Motor neuron (in vitro differentiated cells): ENCODE measurements at regions not wholly inside any gene's neighbourhood (a gene's known extent, or its start where the extent isn't known, plus 50 kb on each side); places are given as distances from the start of the nearest gene placed in this dataset.
A peak's percentile ranks its signal among the peaks of the same experiment; 100 is the strongest.
"Not testable (repeated sequence)": the region's sequence is repeated elsewhere in the genome, so short reads cannot be mapped to it uniquely, and the experiment has no call there.

Experiments used
- ATAC-seq, 8 experiments: fragments of 200-7000 bp; cut with Tn5 transposase; replicated peaks in 6 of 8; 2 replicates each; pipeline ENCODE4 v1.8.0; 2021; ENCODE audit warnings: mild to moderate bottlenecking in 8 of 8, moderate library complexity in 8 of 8
- H3K27ac ChIP-seq, 2 donors: fragments of 250-450 bp; sonication (Bioruptor Pico); 2 replicates each; pipeline ENCODE4 v1.9.0; 2021; ENCODE audit warnings: antibody characterized with exemption in 2 of 2, mild to moderate bottlenecking in 2 of 2, moderate library complexity in 1 of 2
- H3K4me1 ChIP-seq, 2 donors: fragments of 250-450 bp; sonication (Bioruptor Pico); replicated peaks in 1 of 2; 2 replicates each; pipeline ENCODE4 v1.6.1; 2021; ENCODE audit warnings: antibody characterized with exemption in 2 of 2, mild to moderate bottlenecking in 2 of 2, moderate library complexity in 1 of 2
- H3K4me3 ChIP-seq, 5 donors: fragments of 250-450 bp; sonication (Bioruptor Pico); 2 replicates each; pipeline ENCODE4 v1.9.0; 2021; ENCODE audit warnings: antibody characterized with exemption in 5 of 5, mild to moderate bottlenecking in 5 of 5, moderate library complexity in 4 of 5
- WGBS, 10 experiments: fragments of 450-650 bp; shearing (Covaris generic); methylation state at CpG; one replicate each; pipeline ENCODE4 v1.0.0; 2022; 5-methylcytosine and 5-hydroxymethylcytosine counted together
- in situ Hi-C, 9 experiments: fragments of 400-800 bp; cut with MboI; loops; one replicate each; pipeline ENCODE4 v1.15.0; 2021; ENCODE audit warnings: low sequenced_read_pairs in 9 of 9, low pct_unique_long_range_greater_than_20kb in 2 of 9; ENCODE audit not compliant: unreplicated experiment in 9 of 9

GRCh38 chr12:58419196-58419760, 477.9 kb downstream of the ATP23 start:
- H3K4me3 ChIP-seq = no peak overlapping the region
- H3K4me1 ChIP-seq = peaks cover 19 to 20% of the 10 kb centered on the region in 2 donors
- no peak overlapping the region for H3K27ac ChIP-seq
- 86 to 100% (median 99%) methylated on average over 1 to 7 of the region's 13 CpGs; no CpG with 5 or more reads in 2 of the 10 experiments for WGBS, 10 experiments
- no peak for ATAC-seq
- in situ Hi-C loops = no loop called here

GRCh38 chr12:58419905-58420304, 478.5 kb downstream of the ATP23 start:
- Histone ChIP-seq H3K27ac (no peak overlapping the region), H3K4me1 (peaks cover 22 to 26% of the 10 kb centered on the region in 2 donors), H3K4me3 (no peak overlapping the region)
- peak in 1 of 8 experiments; percentile 15 for ATAC-seq
- 11 to 100% (median 63%) methylated on average over 1 of the region's 1 CpG for WGBS, 10 experiments
- in situ Hi-C loops = no loop called here

- Histone ChIP-seq H3K4me3 (no peak overlapping the region), H3K4me1 (peaks cover 24 to 30% of the 10 kb centered on the region in 2 donors), H3K27ac (no peak overlapping the region)
- in situ Hi-C loops = no loop called here
- WGBS, 10 experiments = 10 to 100% (median 81%) methylated on average over 1 to 4 of the region's 4 CpGs
- peak in 2 of 8 experiments; percentile 43 to 67 for ATAC-seq
Measured at GRCh38 chr12:58420503-58420902, 479.1 kb downstream of the ATP23 start.

GRCh38 chr12:58421990-58422389, 480.6 kb downstream of the ATP23 start:
- H3K4me1 ChIP-seq = peaks cover 33 to 39% of the 10 kb centered on the region in 2 donors
- no peak overlapping the region for H3K27ac ChIP-seq
- ATAC-seq = no peak
- in situ Hi-C loops = no loop called here
- WGBS, 10 experiments = 60 to 100% (median 92%) methylated on average over 1 to 3 of the region's 3 CpGs; no CpG with 5 or more reads in 1 of the 10 experiments
- H3K4me3 ChIP-seq = no peak overlapping the region

DNA sequence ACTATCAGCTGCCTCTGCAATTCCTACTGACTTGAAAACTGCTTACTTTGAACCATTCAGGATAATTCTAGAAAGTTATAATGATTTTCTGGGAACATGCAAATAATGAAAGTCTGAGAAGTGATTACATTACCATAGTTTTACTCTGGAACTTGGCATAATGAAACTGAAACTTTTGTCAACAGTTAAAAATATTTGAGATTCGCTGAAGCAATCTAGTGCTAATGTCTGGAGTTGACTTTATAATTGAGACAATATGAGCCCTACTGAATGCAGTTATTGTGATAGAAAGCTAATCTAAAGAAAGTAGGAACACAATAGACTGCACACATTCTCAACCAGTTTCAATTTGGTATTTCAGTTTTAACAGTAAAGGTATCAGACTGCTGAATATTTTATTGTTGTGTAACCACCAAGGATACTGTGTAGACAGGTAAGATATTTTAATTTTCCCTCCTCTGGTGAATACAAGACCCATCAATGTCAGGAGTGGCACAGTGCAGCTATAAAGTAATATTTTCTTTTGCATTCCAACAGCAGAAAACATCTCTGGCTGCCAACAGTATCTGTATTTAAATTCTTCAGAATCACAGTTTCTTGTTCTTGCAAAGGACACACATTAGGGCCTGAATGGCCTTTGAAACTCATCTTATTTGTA, 483.5 kb downstream of the ATP23 start:
- in situ Hi-C loops = no loop called here
- H3K4me1 ChIP-seq = peaks cover 33 to 39% of the 10 kb centered on the region in 2 donors
- H3K4me3 ChIP-seq = no peak overlapping the region
- peak in 6 of 8 experiments; percentile 1 to 23 (median 4) for ATAC-seq
- H3K27ac ChIP-seq = peak overlapping the region; percentile 78 to 87
- 0 to 71% (median 17%) methylated on average over 1 of the region's 1 CpG; no CpG with 5 or more reads in 1 of the 10 experiments for WGBS, 10 experiments

- peak; percentile 82 to 99 (median 88) for ATAC-seq
- in situ Hi-C loops = no loop called here
- peak overlapping the region; percentile 79 to 89 for H3K27ac ChIP-seq
- no peak overlapping the region for H3K4me3 ChIP-seq
- WGBS, 10 experiments = 0 to 13% (median 0%) methylated on average over 1 to 6 of the region's 6 CpGs; no CpG with 5 or more reads in 1 of the 10 experiments
- peaks cover 33 to 39% of the 10 kb centered on the region in 2 donors for H3K4me1 ChIP-seq
Measured at GRCh38 chr12:58425481-58426392, 484.4 kb downstream of the ATP23 start.

DNA sequence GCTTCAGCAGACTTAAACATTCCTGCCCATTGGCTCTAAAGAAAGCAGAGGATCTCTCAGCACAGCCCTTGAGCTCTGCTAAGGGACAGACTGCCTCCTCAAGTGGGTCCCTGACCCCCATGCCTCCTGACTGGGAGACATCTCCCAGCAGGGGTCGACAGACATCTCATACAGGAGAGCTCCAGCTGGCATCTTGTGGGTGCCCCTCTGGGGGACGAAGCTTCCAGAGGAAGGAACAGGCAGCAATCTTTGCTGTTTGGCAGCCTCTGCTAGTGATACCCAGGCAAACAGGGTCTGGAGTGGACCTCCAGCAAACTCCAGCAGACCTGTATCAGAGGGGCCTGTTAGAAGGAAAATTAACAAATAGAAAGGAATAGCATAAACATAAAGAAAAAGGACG, 485.1 kb downstream of the ATP23 start:
- Histone ChIP-seq H3K4me1 (peaks cover 33 to 39% of the 10 kb centered on the region in 2 donors), H3K27ac (peak overlapping the region; percentile 79 to 89)
- WGBS, 10 experiments = 80 to 100% (median 90%) methylated on average over 1 to 3 of the region's 3 CpGs; no CpG with 5 or more reads in 3 of the 10 experiments
- in situ Hi-C loops, H3K4me3 ChIP-seq: not testable (repeated sequence)
- peak in 1 of 8 experiments; percentile 22 for ATAC-seq

DNA sequence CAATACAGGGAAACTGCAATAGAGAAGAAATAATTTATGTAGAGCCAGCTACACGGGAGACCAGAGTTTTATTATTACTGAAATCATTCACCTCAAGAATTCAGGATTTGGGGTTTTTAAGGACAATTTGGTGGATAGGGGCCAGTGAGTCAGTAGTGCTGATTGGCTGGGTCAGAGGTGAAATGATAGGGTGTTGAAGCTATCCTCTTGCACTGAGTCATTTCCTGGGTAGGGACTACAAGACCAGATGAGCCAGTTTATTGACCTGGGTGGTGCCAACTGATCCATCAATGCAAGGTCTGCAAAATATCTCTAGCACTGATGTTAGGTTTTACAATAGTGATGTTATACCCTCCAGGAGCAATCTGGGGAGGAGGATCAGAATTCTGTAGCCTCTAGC, 486.3 kb downstream of the LRIG3 start:
- no peaks in the 10 kb centered on the region for H3K4me1 ChIP-seq
- H3K27ac ChIP-seq = no peak overlapping the region
- WGBS, 10 experiments = 80% methylated on average over 1 of the region's 1 CpG; no CpG with 5 or more reads in 9 of the 10 experiments
- in situ Hi-C loops = no loop called here
- ATAC-seq = peak in 2 of 8 experiments; percentile 63 to 74
- no peak overlapping the region for H3K4me3 ChIP-seq

DNA sequence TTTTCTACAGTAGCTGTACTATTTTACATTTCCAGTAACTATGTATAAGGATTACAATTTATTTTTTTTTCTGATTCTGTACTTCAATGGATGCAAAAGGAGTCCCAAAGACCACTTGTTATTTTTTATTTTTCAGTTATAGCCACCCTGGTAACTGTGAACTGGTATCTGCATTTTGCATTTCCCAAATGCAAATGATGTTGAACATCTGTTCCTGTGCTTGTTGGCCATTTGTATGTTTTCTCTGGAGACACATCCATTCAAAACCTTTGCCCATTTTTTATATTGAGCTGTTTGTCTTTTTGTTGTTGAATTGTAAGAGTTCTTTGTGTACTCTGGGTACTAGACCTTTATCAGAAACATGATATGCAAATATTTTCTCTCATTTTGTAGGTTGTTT, 485.6 kb downstream of the LRIG3 start:
- in situ Hi-C loops = no loop called here
- ATAC-seq = peak in 6 of 8 experiments; percentile 26 to 91 (median 59)

GRCh38 chr12:58435647-58436046, 484.7 kb downstream of the LRIG3 start:
- Histone ChIP-seq H3K27ac (no peak overlapping the region), H3K4me1 (no peaks in the 10 kb centered on the region), H3K4me3 (no peak overlapping the region)
- no peak for ATAC-seq
- WGBS, 10 experiments = 79 to 100% (median 98%) methylated on average over 1 to 2 of the region's 2 CpGs; no CpG with 5 or more reads in 2 of the 10 experiments
- in situ Hi-C loops = no loop called here

More for the DNA sequence above, 485.6 kb downstream of the LRIG3 start:
- Histone ChIP-seq H3K4me1 (no peaks in the 10 kb centered on the region), H3K4me3 (no peak overlapping the region), H3K27ac (no peak overlapping the region)

DNA sequence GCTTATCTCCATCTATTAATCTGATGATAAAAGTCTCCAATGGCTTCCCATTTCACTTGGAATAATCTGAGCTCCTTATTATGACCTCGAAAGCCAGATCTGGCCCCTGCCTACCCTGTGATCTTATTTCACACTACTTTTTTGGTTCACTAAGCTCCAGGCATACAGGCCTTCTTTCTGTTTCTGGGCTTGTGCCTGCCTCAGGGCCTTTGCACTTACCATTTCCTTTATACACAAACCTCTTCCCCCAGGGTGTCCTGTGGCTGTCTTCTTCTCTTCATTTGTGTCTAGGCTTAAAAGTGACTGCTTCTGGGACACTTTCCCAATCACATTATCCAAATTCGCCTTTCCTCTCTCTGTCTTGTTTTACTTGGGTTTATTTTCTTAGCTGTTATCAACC, 478.8 kb downstream of the LRIG3 start:
- WGBS, 10 experiments = 71 to 100% (median 84%) methylated on average over 1 to 2 of the region's 2 CpGs; no CpG with 5 or more reads in 2 of the 10 experiments
- no peak for ATAC-seq
- Histone ChIP-seq H3K4me3 (no peak overlapping the region), H3K4me1 (no peaks in the 10 kb centered on the region), H3K27ac (no peak overlapping the region)
- in situ Hi-C loops = no loop called here

- H3K27ac ChIP-seq = no peak overlapping the region
- no peaks in the 10 kb centered on the region for H3K4me1 ChIP-seq
- ATAC-seq = peak in 3 of 8 experiments; percentile 41 to 69 (median 66)
- H3K4me3 ChIP-seq = no peak overlapping the region
- in situ Hi-C loops = no loop called here
Measured at GRCh38 chr12:58443273-58443980, 476.9 kb downstream of the LRIG3 start.
